OCI-LY3 (cell line): ENCODE measurements at regions not wholly inside any gene's neighbourhood (a gene's known extent, or its start where the extent isn't known, plus 50 kb on each side); places are given as distances from the start of the nearest gene placed in this dataset.

ENCODE experiments used
- H2AFZ ChIP-seq: fragments of 200-600, 300-600 bp; shearing (Covaris generic); 2 replicates; pipeline ENCODE4 v1.6.0; 2014; ENCODE audit warnings: antibody characterized with exemption, low read depth, low read length
- H3K27ac ChIP-seq: fragments of 200-600, 300-600 bp; sonication (generic); 2 replicates; pipeline ENCODE4 v1.5.1; 2014; ENCODE audit warnings: mild to moderate bottlenecking, low read length, moderate library complexity, mixed read lengths
- H3K27me3 ChIP-seq: fragments of 200-600, 300-600 bp; sonication (generic); 2 replicates; pipeline ENCODE4 v1.6.1; 2014; ENCODE audit warnings: low read depth, low read length, mixed read lengths
- H3K36me3 ChIP-seq: fragments of 200-600, 300-600 bp; sonication (generic); replicated peaks from 2 replicates; pipeline ENCODE3; 2014; ENCODE audit warnings: low read depth, low read length, mixed read lengths
- H3K4me1 ChIP-seq: fragments of 300-600, 200-600 bp; sonication (generic); 2 replicates; pipeline ENCODE4 v1.6.1; 2014; ENCODE audit warnings: low read length, mixed read lengths
- H3K4me2 ChIP-seq: fragments of 200-600, 300-600 bp; sonication (generic); 2 replicates; pipeline ENCODE4 v1.6.1; 2014; ENCODE audit warnings: low read length, mixed read lengths
- H3K4me3 ChIP-seq: fragments of 300-600, 200-600 bp; sonication (generic); 2 replicates; pipeline ENCODE4 v1.5.1; 2014; ENCODE audit warnings: antibody characterized with exemption, mild to moderate bottlenecking, low read length, moderate library complexity
- H3K79me2 ChIP-seq: fragments of 300-600, 200-600 bp; shearing (Covaris generic); 2 replicates; pipeline ENCODE4 v1.6.1; 2014; ENCODE audit warnings: mild to moderate bottlenecking, low read length, mixed read lengths
- H3K9ac ChIP-seq: fragments of 300-600, 200-600 bp; shearing (Covaris generic); 2 replicates; pipeline ENCODE4 v1.6.0; 2014; ENCODE audit warnings: mild to moderate bottlenecking, low read length, moderate library complexity
- H3K9me3 ChIP-seq: fragments of 200-600, 300-600 bp; shearing (Covaris generic); 2 replicates; pipeline ENCODE4 v1.6.1; 2014; ENCODE audit warnings: low read length, mixed read lengths; ENCODE audit not compliant: insufficient read depth
- H4K20me1 ChIP-seq: fragments of 200-600, 300-600 bp; sonication (generic); 2 replicates; pipeline ENCODE4 v1.6.1; 2016; ENCODE audit warnings: low read length, mixed read lengths; ENCODE audit not compliant: insufficient read depth
- EZH2phosphoT487 ChIP-seq: fragments of 200-600 bp; shearing (Covaris generic); IDR thresholded peaks from 2 replicates; pipeline ENCODE4 v1.6.1; 2018; ENCODE audit warnings: antibody characterized with exemption, mixed run types, low read depth
- TF ChIP-seq, protein P1 (sequence below): fragments of 200-600, 300-600 bp; sonication (generic); IDR thresholded peaks from 2 replicates; pipeline ENCODE4 v1.5.1; 2014; ENCODE audit warnings: antibody characterized with exemption, low read length, low read depth

DNA sequence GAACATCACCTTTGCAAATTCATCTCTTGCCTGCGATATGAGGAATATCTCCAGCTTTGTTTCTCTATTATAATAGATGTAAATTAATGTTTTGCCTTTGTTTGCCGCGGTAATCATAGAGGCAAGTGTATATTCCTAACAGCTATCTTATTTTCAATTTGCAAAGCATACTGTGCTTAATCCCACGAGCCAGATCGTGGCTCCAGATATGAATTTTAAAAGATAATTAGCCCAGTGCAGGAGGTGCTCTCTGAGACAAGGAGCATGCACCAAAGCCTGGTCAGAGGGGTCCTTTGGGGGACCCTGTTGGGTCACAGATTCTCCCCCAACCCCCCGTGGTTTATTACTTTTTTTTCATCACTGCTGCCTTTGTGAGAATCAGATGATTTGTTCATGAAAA, 1087.5 kb downstream of the BCL11B start:
- Histone ChIP-seq H3K9ac (no peak overlapping the region), H3K27ac (no peak overlapping the region), H3K36me3 (peaks cover 4% of the 10 kb centered on the region), H4K20me1 (no peaks in the 10 kb centered on the region), H3K4me1 (peaks cover 53% of the 10 kb centered on the region), H3K27me3 (no peaks in the 10 kb centered on the region), H3K4me3 (no peak overlapping the region), H3K9me3 (0 out of 2 replicates have a peak, but pooled peaks cover under 1% of the 10 kb centered on the region), H2AFZ (no peak overlapping the region), H3K4me2 (no peak overlapping the region), H3K79me2 (no peaks in the 10 kb centered on the region)
- TF ChIP-seq EZH2phosphoT487, result no peak
- TF ChIP-seq, protein P1, sequence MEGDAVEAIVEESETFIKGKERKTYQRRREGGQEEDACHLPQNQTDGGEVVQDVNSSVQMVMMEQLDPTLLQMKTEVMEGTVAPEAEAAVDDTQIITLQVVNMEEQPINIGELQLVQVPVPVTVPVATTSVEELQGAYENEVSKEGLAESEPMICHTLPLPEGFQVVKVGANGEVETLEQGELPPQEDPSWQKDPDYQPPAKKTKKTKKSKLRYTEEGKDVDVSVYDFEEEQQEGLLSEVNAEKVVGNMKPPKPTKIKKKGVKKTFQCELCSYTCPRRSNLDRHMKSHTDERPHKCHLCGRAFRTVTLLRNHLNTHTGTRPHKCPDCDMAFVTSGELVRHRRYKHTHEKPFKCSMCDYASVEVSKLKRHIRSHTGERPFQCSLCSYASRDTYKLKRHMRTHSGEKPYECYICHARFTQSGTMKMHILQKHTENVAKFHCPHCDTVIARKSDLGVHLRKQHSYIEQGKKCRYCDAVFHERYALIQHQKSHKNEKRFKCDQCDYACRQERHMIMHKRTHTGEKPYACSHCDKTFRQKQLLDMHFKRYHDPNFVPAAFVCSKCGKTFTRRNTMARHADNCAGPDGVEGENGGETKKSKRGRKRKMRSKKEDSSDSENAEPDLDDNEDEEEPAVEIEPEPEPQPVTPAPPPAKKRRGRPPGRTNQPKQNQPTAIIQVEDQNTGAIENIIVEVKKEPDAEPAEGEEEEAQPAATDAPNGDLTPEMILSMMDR, result no peak

DNA sequence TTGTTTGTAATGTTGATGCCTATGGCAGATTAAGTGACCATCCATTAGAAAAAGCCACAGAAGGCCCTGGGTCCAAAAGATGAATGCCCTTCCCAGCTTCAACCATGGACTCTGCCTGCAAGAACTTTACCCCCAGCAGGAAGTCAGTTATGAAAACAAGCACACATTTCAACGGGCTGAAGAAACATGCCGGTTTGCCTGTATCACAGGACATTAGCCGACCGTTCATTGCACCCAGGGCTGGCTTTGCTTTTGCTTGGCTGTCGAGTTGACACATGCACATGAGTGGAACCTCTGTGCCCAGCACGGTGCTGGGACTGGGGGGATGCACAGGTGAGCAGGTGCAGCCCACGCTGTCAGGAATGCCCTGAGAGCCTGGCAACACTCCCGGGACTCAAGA, 1087.0 kb downstream of the BCL11B start:
- H3K4me1 ChIP-seq, result peaks cover 47% of the 10 kb centered on the region
- H3K4me2 ChIP-seq, result no peak overlapping the region

DNA sequence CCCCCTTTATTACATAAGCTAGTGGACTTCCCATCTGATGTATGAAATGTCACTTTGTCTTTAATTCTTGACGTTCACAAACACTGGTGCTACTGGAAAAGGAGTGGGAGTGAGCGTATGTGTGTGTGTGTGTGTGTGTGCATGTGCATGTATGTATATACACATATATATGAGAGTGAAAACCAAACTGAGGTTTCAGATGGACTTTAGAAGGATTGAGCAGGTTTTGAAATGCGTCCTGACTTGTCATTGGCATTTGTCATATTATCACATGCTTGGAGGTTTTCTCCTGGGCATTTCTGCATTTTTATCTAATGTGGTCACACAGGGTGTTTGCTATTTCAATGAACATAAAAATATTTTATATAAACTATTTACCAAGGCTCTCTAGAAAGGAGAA, 1085.9 kb downstream of the BCL11B start:
- Histone ChIP-seq H3K27me3 (no peaks in the 10 kb centered on the region), H3K9ac (no peak overlapping the region), H4K20me1 (no peaks in the 10 kb centered on the region), H3K27ac (no peak overlapping the region), H3K79me2 (no peaks in the 10 kb centered on the region), H3K4me2 (no peak overlapping the region), H3K36me3 (peaks cover 4% of the 10 kb centered on the region), H3K4me3 (no peak overlapping the region), H3K9me3 (0 out of 2 replicates have a peak, but pooled peaks cover 12% of the 10 kb centered on the region), H3K4me1 (peaks cover 38% of the 10 kb centered on the region), H2AFZ (no peak overlapping the region)
- TF ChIP-seq, protein P1, result no peak
- no peak for TF ChIP-seq EZH2phosphoT487

More for the DNA sequence above, 1087.0 kb downstream of the BCL11B start:
- Histone ChIP-seq H3K4me3 (no peak overlapping the region), H2AFZ (no peak overlapping the region; the same call in 1 of the 2 replicates), H3K9me3 (0 out of 2 replicates have a peak, but pooled peaks cover 6% of the 10 kb centered on the region), H3K9ac (no peak overlapping the region), H4K20me1 (no peaks in the 10 kb centered on the region), H3K36me3 (peaks cover 4% of the 10 kb centered on the region), H3K27ac (no peak overlapping the region), H3K79me2 (no peaks in the 10 kb centered on the region), H3K27me3 (no peaks in the 10 kb centered on the region)
- TF ChIP-seq, protein P1, result no peak
- TF ChIP-seq EZH2phosphoT487, result no peak

DNA sequence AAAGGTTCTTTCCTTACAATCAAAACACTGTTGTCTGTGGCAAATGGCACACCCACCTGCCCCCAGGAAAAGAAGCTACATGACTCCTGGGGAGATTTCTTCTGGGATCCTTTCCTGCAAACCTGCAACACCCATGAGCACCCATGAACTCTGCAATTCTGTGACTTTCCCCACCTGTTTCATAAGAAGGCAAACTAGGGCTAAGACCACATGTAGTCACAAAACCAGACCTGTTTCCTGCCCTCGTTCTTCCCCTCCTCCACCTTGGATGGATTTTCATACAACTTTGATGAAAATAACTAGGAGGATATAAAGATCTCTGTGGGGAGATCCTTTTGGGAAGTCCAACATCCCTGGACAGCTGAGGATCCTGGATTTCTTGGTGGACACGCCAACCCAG, 1084.7 kb downstream of the BCL11B start:
- TF ChIP-seq, protein P1, result no peak
- H3K9me3 ChIP-seq, result 0 out of 2 replicates have a peak, but pooled peaks cover 12% of the 10 kb centered on the region
- H4K20me1 ChIP-seq, result no peaks in the 10 kb centered on the region
- H3K79me2 ChIP-seq, result no peaks in the 10 kb centered on the region
- no peak overlapping the region for H3K4me3 ChIP-seq
- peaks cover 27% of the 10 kb centered on the region for H3K4me1 ChIP-seq
- no peak overlapping the region for H3K27ac ChIP-seq
- peaks cover 4% of the 10 kb centered on the region for H3K36me3 ChIP-seq
- no peak overlapping the region for H2AFZ ChIP-seq
- H3K27me3 ChIP-seq, result no peaks in the 10 kb centered on the region
- H3K9ac ChIP-seq, result no peak overlapping the region
- H3K4me2 ChIP-seq, result no peak overlapping the region
